ENCODE measurements at regions not wholly inside any gene's neighbourhood (a gene's known extent, or its start where the extent isn't known, plus 50 kb on each side); places are given as distances from the start of the nearest gene placed in this dataset.
"Not testable (repeated sequence)": the region's sequence is repeated elsewhere in the genome, so short reads cannot be mapped to it uniquely, and the experiment has no call there.

DNA sequence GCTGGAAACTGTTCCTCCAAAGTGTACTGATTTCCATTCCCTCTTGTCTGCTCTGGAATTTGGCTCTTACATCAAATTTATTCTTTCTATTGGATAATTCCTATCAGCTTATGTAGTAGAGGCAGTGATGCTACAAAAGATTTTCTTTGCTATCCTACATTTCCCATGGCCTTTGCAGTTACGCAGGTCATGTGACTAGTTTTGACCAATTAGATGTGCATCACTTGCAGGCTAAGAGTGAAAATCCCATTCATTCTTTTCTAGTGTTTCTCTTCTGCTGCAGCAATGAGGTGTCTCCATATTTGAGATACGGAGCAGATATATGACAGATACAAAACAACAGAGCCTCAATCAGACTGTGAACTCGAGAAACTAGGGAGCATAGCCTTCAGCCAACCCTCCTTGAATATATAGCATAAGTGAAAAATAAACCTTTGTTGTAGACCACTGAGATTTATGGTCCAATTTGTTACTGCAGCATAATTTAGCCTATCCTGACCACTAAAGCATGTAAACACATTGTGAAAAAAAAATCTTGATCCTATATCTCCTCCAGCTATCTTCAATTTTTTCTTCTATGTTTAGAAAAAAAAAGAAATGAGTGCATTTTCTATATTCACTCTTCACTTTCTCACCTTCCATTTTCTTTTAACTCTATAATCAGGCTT lies 102.0 kb downstream of the HNMT start:
- Histone ChIP-seq H3K79me2 (ENCODE audit: insufficient read depth) (no peaks in the 10 kb centered on the region), H4K20me1 (ENCODE audit: insufficient read depth) (no peaks in the 10 kb centered on the region), H3K27me3 (replicated peaks; ENCODE audit: insufficient read depth) (peaks cover 27% of the 10 kb centered on the region), H3K9ac (no peak overlapping the region), H2AFZ (no peak overlapping the region), H3K4me1 (ENCODE audit: insufficient read depth) (no peaks in the 10 kb centered on the region), H3F3A (ENCODE audit: insufficient read depth) (no peaks in the 10 kb centered on the region), H3K9me3 (ENCODE audit: low read depth) (no peaks in the 10 kb centered on the region), H3K27ac (no peak overlapping the region), H3K4me2 (ENCODE audit: unreplicated experiment) (no peak overlapping the region), H3K4me3 (no peak overlapping the region), H3K36me3 (ENCODE audit: low read depth) (no peaks in the 10 kb centered on the region), H3K9me2 (ENCODE audit: insufficient read depth) (no peaks in the 10 kb centered on the region)
- WGBS, 2 experiments (ENCODE audit: low coverage in 1 of 2, low lambda C conversion rate in 2 of 2, missing lambda C conversion rate in 2 of 2), result 52 to 53% methylated on average over 3 of the region's 3 CpGs
- TF ChIP-seq EZH2 (IDR thresholded peaks at IDR 0.05; ENCODE audit: insufficient read depth, poor library complexity, severe bottlenecking), result no peak
- no peak for TF ChIP-seq EZH2phosphoT487 (IDR thresholded peaks at IDR 0.05; ENCODE audit: insufficient read depth, low read depth)
- in situ Hi-C loops (cut with MboI), result no loop called here
- DNase-seq, result no peak

DNA sequence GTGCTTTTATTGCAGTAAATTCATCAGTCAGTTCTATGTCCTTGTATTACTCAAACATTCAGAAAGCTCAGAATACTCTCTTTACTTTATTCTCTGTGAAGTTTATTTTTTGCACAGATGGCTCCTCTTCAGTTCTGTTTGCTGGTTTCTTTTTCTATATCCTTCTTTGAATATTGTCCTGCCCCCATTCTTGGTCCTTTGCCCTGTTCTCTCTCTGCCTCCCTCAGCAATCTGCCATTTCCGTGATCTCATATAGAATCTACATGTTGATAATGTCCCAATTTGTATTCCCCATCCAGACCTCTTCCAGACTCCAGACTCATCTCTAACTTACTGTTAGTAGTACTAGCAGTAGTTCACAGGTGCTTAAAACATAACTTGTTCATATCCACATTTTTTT lies 102.6 kb downstream of the HNMT start:
- Histone ChIP-seq H3K79me2 (ENCODE audit: insufficient read depth) (no peaks in the 10 kb centered on the region), H3K9me3 (ENCODE audit: low read depth) (no peaks in the 10 kb centered on the region), H3K27ac (no peak overlapping the region), H3K4me1 (ENCODE audit: insufficient read depth) (no peaks in the 10 kb centered on the region), H2AFZ (no peak overlapping the region), H3K27me3 (replicated peaks; ENCODE audit: insufficient read depth) (peaks cover 22% of the 10 kb centered on the region), H3K4me3 (no peak overlapping the region), H3K9me2 (ENCODE audit: insufficient read depth) (no peaks in the 10 kb centered on the region), H3K4me2 (ENCODE audit: unreplicated experiment) (no peak overlapping the region), H3F3A (ENCODE audit: insufficient read depth) (no peaks in the 10 kb centered on the region), H4K20me1 (ENCODE audit: insufficient read depth) (no peaks in the 10 kb centered on the region), H3K9ac (no peak overlapping the region), H3K36me3 (ENCODE audit: low read depth) (no peaks in the 10 kb centered on the region)
- 0% methylated on average over 1 of the region's 1 CpG for WGBS, 2 experiments (ENCODE audit: low coverage in 1 of 2, low lambda C conversion rate in 2 of 2, missing lambda C conversion rate in 2 of 2)
- DNase-seq, result no peak
- in situ Hi-C loops (cut with MboI), result no loop called here
- TF ChIP-seq EZH2phosphoT487 (IDR thresholded peaks at IDR 0.05; ENCODE audit: insufficient read depth, low read depth), result no peak
- TF ChIP-seq EZH2 (IDR thresholded peaks at IDR 0.05; ENCODE audit: insufficient read depth, poor library complexity, severe bottlenecking), result no peak

DNA sequence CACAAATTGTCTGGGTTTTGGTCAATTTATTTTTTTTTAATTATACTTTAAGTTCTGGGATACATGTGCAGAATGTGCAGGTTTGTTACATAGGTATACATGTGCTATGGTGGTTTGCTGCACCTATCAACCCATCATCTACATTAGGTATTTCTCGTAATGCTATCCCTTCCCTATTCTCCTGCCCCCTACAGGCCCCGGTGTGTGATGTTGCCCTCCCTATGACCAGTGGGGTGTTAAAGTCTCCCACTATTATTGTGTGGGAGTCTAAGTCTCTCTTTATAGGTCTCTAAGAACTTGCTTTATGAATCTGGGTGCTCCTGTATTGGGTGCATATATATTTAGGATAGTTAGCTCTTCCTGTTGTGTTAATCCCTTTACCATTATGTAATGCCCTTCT lies 104.4 kb downstream of the HNMT start:
- 75 to 79% methylated on average over 2 of the region's 2 CpGs for WGBS, 2 experiments (ENCODE audit: low coverage in 1 of 2, low lambda C conversion rate in 2 of 2, missing lambda C conversion rate in 2 of 2)
- H3K9me2 ChIP-seq (ENCODE audit: insufficient read depth); H3K9me3 ChIP-seq (ENCODE audit: low read depth); H3K9ac ChIP-seq; H2AFZ ChIP-seq; H4K20me1 ChIP-seq (ENCODE audit: insufficient read depth); H3K4me2 ChIP-seq (ENCODE audit: unreplicated experiment); DNase-seq; H3K27ac ChIP-seq; H3F3A ChIP-seq (ENCODE audit: insufficient read depth); in situ Hi-C loops (cut with MboI); H3K4me1 ChIP-seq (ENCODE audit: insufficient read depth); H3K36me3 ChIP-seq (ENCODE audit: low read depth); H3K79me2 ChIP-seq (ENCODE audit: insufficient read depth); H3K4me3 ChIP-seq: not testable (repeated sequence)
- peaks cover 39% of the 10 kb centered on the region for H3K27me3 ChIP-seq (replicated peaks; ENCODE audit: insufficient read depth)

DNA sequence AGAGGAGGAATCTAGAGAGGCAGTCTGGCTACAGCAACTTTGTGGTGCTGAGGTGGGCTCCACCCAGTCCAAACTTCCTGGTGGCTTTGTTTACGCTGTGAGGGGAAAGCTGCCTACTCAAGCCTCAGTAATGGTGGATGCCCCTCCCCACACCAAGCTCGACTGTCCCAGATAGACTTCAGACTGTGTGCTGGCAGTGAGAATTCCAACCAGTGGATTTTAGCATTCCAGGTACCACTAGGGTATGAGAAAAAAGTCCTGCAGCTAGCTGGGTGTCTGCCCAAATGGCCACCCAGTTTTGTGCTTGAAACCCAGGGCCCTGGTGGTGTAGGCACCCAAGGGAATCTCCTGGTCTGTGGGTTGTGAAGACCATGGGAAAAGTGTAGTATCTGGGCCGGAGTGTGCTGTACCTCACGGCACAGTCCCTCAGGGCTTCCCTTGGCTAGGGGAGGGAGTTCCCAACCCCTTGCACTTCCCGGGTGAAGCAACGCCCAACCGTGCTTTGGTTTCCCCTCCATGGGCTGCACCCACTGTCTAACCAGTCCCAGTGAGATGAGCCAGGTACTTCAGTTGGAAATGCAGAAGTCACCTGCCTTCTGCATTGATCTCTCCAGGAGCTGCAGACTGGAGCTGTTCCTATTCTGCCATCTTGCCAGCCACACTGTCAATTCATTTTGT lies 106.9 kb downstream of the HNMT start:
- in situ Hi-C loops (cut with MboI); H2AFZ ChIP-seq; H3K79me2 ChIP-seq (ENCODE audit: insufficient read depth); H3K4me3 ChIP-seq; H4K20me1 ChIP-seq (ENCODE audit: insufficient read depth); H3K36me3 ChIP-seq (ENCODE audit: low read depth); H3F3A ChIP-seq (ENCODE audit: insufficient read depth); H3K4me1 ChIP-seq (ENCODE audit: insufficient read depth); H3K9me2 ChIP-seq (ENCODE audit: insufficient read depth); H3K27ac ChIP-seq; H3K9ac ChIP-seq; H3K9me3 ChIP-seq (ENCODE audit: low read depth); H3K4me2 ChIP-seq (ENCODE audit: unreplicated experiment); DNase-seq: not testable (repeated sequence)
- 61 to 62% methylated on average over 7 of the region's 7 CpGs for WGBS, 2 experiments (ENCODE audit: low coverage in 1 of 2, low lambda C conversion rate in 2 of 2, missing lambda C conversion rate in 2 of 2)
- peaks cover 61% of the 10 kb centered on the region for H3K27me3 ChIP-seq (replicated peaks; ENCODE audit: insufficient read depth)

All from GM23248 (cell line).